Ascending aorta (tissue), 2 donors: ENCODE measurements at regions not wholly inside any gene's neighbourhood (a gene's known extent, or its start where the extent isn't known, plus 50 kb on each side); places are given as distances from the start of the nearest gene placed in this dataset.

Source experiments
- DNase-seq, 2 donors: peaks; one replicate each; pipeline ENCODE4 v3.0.0-alpha.2; 2019; ENCODE audit warnings: low spot score in 2 of 2
- H3K27ac ChIP-seq, 2 donors: fragments of 200-600 bp; sonication (generic); one replicate each; pipeline ENCODE4 v1.5.1; 2016 to 2017; ENCODE audit warnings: mild to moderate bottlenecking in 1 of 2
- H3K27me3 ChIP-seq: fragments of 200-600 bp; sonication (generic); one replicate; pipeline ENCODE4 v1.5.1; 2017
- H3K36me3 ChIP-seq, 2 donors: fragments of 200-600 bp; sonication (generic); one replicate each; pipeline ENCODE4 v1.5.1; 2016
- H3K4me1 ChIP-seq, 2 donors: fragments of 200-600 bp; sonication (generic); one replicate each; pipeline ENCODE4 v1.5.1; 2016 to 2017; ENCODE audit warnings: mild to moderate bottlenecking in 1 of 2
- H3K4me3 ChIP-seq, 2 donors: fragments of 200-600 bp; sonication (generic); one replicate each; pipeline ENCODE4 v1.5.1; 2016 to 2017; ENCODE audit warnings: mild to moderate bottlenecking in 1 of 2
- H3K9me3 ChIP-seq, 2 donors: fragments of 200-600 bp; sonication (generic); one replicate each; pipeline ENCODE4 v1.5.1; 2016
- intact Hi-C: fragments of 100-400 bp; cut with DNase I; formaldehyde crosslinking; loops from one replicate; pipeline ENCODE4 v1.15.1; 2023
- TF ChIP-seq, protein P1 (sequence below), 3 experiments: fragments of 200-600 bp in 2 of 3; fragments of 450-650 bp in 1 of 3; sonication (generic) in 2 of 3; IDR thresholded peaks; one replicate each; pipeline ENCODE4 v1.5.1; 2016 to 2019; ENCODE audit warnings: antibody characterized with exemption in 3 of 3, mild to moderate bottlenecking in 1 of 3, moderate library complexity in 1 of 3

DNA sequence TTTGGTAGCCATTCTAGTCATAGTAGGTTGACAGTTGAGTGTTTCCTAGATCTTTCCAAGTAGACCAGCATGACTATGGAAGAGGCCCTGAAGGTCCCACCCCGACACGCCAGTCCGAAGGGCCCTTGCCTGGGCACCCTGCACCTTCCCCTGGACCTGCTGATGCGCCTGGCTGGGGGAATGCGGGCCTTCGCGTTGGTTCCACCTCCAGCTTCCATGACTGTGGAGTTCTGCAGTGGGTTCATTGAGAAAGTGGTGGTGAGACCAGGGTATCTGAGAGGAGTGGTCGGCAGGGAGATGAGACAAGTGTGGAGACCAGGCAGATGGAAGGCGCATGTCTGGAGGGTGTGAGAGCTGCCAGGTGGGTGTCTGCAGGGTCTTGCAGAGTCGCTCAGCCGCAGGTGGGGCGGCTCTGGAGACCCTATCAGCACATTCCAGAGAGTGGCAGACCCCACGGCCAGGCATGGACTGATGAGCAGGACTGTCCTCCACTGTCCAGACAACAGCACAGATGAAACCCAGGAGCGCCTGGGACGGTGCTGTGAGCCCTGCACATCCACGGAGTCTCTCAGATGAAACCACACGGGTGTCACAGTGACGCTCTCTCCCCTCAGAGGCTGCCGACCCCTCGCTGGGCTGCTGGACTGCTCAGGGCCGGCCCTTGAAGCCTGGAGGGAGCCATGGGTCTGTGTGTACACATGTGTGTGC is 182.5 kb upstream of the HDAC4 start:
- Histone ChIP-seq H3K27ac (no peak overlapping the region), H3K4me3 (no peak overlapping the region), H3K4me1 (no peaks in the 10 kb centered on the region), H3K27me3 (no peaks in the 10 kb centered on the region), H3K9me3 (no peaks in the 10 kb centered on the region), H3K36me3 (no peaks in the 10 kb centered on the region)
- intact Hi-C loops = no loop called here
- DNase-seq = no peak
- TF ChIP-seq, protein P1, sequence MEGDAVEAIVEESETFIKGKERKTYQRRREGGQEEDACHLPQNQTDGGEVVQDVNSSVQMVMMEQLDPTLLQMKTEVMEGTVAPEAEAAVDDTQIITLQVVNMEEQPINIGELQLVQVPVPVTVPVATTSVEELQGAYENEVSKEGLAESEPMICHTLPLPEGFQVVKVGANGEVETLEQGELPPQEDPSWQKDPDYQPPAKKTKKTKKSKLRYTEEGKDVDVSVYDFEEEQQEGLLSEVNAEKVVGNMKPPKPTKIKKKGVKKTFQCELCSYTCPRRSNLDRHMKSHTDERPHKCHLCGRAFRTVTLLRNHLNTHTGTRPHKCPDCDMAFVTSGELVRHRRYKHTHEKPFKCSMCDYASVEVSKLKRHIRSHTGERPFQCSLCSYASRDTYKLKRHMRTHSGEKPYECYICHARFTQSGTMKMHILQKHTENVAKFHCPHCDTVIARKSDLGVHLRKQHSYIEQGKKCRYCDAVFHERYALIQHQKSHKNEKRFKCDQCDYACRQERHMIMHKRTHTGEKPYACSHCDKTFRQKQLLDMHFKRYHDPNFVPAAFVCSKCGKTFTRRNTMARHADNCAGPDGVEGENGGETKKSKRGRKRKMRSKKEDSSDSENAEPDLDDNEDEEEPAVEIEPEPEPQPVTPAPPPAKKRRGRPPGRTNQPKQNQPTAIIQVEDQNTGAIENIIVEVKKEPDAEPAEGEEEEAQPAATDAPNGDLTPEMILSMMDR (IDR thresholded peaks at IDR 0.05) = no peak

DNA sequence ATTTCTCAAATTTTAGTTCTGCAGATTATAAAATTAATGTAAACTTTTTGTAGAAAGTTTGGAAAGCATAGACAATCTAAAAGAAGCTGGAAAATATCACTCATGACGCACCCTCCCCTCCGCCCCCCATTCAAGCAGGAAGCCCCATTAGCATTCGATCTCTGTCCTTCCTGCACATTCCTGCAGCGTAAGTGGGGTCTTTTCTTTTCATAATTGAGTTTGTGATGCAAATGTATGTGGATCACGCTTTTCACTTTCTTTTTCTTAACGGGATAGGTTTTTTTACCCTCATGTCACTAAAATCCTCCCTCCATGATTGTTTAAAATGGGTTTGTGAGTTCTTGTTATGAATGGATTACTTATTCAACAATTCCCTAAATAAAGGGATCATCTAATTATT is 181.7 kb upstream of the HDAC4 start:
- DNase-seq = no peak
- H3K27me3 ChIP-seq = no peaks in the 10 kb centered on the region
- no peak overlapping the region for H3K4me3 ChIP-seq
- H3K27ac ChIP-seq = no peak overlapping the region
- TF ChIP-seq, protein P1 (IDR thresholded peaks at IDR 0.05) = no peak
- no peaks in the 10 kb centered on the region for H3K36me3 ChIP-seq
- H3K9me3 ChIP-seq = no peaks in the 10 kb centered on the region
- no peaks in the 10 kb centered on the region for H3K4me1 ChIP-seq
- intact Hi-C loops = no loop called here

DNA sequence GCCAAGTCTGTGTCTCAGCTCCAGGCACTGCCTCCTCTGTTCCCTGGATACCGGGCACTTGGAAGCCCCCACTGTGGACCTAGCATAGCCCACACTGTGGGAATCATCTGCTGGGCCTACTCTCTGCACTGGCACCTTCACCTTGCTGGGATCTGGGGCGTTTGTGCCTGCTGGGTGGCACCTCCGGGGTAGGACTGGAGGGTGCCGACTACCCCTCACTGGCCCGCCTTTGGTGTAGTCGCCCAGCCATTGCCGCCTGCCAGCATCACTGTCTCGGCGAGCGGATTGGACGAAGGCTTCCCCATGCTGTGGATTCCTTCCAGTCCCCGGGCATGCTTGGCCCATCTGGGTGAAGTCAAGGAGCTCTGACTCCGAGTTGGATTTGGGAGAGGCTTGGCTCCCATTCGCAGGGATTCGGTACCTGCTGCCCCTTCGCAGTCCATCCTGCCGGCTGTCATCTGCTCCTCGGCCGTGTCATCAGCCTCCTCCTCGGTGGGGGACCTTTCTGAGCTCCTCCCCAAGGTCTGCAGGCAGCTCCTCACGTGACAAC is 180.6 kb upstream of the HDAC4 start:
- DNase-seq = no peak
- intact Hi-C loops = no loop called here
- H3K9me3 ChIP-seq = no peaks in the 10 kb centered on the region

DNA sequence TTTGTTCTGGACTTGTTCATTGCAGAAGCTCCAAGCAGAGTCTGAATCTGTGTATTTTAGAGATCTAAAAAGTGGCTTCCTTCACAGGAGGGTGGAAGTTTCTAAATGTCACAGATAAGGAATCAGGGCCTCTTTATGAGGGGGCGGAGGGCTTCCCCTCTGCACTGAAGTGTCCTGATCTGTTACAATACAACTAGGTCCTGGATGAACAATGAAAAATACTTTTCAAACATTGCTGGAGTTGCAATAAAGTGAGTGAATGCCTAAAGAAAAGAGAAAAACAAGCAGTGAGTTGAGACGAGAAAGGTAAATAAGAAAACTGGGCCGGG is 179.3 kb upstream of the HDAC4 start:
- H3K4me3 ChIP-seq = no peak overlapping the region
- H3K27me3 ChIP-seq = no peaks in the 10 kb centered on the region
- H3K4me1 ChIP-seq = no peaks in the 10 kb centered on the region
- H3K36me3 ChIP-seq = no peaks in the 10 kb centered on the region
- H3K27ac ChIP-seq = no peak overlapping the region
- intact Hi-C loops = no loop called here
- no peaks in the 10 kb centered on the region for H3K9me3 ChIP-seq
- DNase-seq = no peak
- TF ChIP-seq, protein P1 (IDR thresholded peaks at IDR 0.05) = no peak

More for the DNA sequence above, 180.6 kb upstream of the HDAC4 start:
- H3K27me3 ChIP-seq = no peaks in the 10 kb centered on the region
- no peak overlapping the region for H3K4me3 ChIP-seq
- H3K27ac ChIP-seq = no peak overlapping the region
- no peaks in the 10 kb centered on the region for H3K36me3 ChIP-seq
- TF ChIP-seq, protein P1 (IDR thresholded peaks at IDR 0.05) = no peak
- H3K4me1 ChIP-seq = no peaks in the 10 kb centered on the region

DNA sequence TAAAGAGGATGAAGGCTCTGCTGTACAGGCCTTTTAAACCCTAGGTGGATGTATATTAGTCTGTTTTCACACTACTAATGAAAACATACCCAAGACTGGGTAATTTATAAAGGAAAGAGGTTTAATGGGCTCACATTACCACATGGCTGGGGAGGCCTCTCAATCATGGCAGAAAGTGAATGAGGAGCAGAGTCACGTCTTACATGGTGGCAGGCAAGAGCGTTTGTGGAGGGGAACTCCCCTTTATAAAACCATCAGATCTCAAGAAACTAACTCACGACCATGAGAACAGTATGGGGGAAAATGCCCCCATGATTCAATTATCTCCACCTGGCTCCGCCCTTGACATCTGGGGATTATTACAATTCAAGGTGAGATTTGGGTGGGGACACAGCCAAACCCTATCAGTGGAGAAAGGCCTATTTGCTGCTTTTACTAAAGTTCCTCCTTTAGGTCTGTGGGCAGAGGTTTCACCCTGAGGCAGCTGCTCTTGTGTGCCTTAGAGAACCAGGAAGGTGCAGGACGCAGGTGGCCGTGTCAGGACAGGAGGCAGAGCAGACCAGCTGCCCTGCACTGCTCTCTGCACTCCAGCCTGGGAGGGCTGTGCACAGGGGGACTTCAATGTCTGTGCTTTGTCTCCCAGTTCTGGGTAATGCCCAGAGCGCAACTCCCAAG is 178.8 kb upstream of the HDAC4 start:
- no peaks in the 10 kb centered on the region for H3K36me3 ChIP-seq
- H3K27me3 ChIP-seq = no peaks in the 10 kb centered on the region
- H3K9me3 ChIP-seq = no peaks in the 10 kb centered on the region
- TF ChIP-seq, protein P1 (IDR thresholded peaks at IDR 0.05) = no peak
- no peak overlapping the region for H3K4me3 ChIP-seq
- DNase-seq = no peak
- no peaks in the 10 kb centered on the region for H3K4me1 ChIP-seq
- intact Hi-C loops = no loop called here
- no peak overlapping the region for H3K27ac ChIP-seq
